Cardiac fibroblast (primary cell): ENCODE measurements at regions not wholly inside any gene's neighbourhood (a gene's known extent, or its start where the extent isn't known, plus 50 kb on each side); places are given as distances from the start of the nearest gene placed in this dataset.
A peak's percentile ranks its signal among the peaks of the same experiment; 100 is the strongest.

Experiments
- DNase-seq, 2 donors: peaks; one replicate each; pipeline versions ENCODE4 v3.0.0 to v3.0.0-alpha.2; 2010; ENCODE audit warnings: low read depth in 2 of 2
- H3K4me3 ChIP-seq, 2 donors: replicated peaks in 1 of 2; 1 replicate in 1 of 2; 2 replicates in 1 of 2; pipeline ENCODE4 v1.5.1; 2011; ENCODE audit warnings: low read depth in 2 of 2, low read length in 2 of 2, mild to moderate bottlenecking in 2 of 2, moderate library complexity in 1 of 2
- TF ChIP-seq, protein P1 (sequence below): IDR thresholded peaks from one replicate; pipeline ENCODE4 v1.5.1; 2011; ENCODE audit warnings: low read depth, mild to moderate bottlenecking, low read length, inconsistent platforms

DNA sequence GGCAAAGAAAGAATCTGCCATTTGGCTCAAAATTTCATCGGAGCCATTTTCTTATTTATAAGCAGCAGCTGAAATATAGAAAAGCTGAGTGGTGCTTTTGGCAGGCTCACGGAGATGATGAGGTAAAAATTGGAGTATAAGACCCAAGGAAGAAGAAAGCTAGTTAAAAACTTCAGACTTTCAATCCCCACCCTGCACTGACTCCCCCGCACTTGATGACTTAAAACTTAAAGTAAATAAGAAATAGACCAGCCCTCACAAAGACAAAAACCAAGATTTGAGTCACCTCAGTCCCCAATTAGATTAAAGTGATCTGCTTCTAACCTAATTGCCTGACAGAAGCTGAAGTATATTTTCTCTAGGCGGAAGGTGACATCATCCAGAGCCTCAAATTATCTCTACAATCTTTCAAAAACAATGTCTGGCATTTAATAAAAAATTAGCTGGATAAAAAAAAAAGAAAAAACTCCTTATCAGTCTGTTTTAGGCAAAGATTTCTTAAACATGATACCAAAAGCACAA lies 124.0 kb upstream of the PJA2 start:
- no peak overlapping the region for H3K4me3 ChIP-seq
- TF ChIP-seq, protein P1, sequence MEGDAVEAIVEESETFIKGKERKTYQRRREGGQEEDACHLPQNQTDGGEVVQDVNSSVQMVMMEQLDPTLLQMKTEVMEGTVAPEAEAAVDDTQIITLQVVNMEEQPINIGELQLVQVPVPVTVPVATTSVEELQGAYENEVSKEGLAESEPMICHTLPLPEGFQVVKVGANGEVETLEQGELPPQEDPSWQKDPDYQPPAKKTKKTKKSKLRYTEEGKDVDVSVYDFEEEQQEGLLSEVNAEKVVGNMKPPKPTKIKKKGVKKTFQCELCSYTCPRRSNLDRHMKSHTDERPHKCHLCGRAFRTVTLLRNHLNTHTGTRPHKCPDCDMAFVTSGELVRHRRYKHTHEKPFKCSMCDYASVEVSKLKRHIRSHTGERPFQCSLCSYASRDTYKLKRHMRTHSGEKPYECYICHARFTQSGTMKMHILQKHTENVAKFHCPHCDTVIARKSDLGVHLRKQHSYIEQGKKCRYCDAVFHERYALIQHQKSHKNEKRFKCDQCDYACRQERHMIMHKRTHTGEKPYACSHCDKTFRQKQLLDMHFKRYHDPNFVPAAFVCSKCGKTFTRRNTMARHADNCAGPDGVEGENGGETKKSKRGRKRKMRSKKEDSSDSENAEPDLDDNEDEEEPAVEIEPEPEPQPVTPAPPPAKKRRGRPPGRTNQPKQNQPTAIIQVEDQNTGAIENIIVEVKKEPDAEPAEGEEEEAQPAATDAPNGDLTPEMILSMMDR, result no peak
- peak; percentile 1 to 28 for DNase-seq

DNA sequence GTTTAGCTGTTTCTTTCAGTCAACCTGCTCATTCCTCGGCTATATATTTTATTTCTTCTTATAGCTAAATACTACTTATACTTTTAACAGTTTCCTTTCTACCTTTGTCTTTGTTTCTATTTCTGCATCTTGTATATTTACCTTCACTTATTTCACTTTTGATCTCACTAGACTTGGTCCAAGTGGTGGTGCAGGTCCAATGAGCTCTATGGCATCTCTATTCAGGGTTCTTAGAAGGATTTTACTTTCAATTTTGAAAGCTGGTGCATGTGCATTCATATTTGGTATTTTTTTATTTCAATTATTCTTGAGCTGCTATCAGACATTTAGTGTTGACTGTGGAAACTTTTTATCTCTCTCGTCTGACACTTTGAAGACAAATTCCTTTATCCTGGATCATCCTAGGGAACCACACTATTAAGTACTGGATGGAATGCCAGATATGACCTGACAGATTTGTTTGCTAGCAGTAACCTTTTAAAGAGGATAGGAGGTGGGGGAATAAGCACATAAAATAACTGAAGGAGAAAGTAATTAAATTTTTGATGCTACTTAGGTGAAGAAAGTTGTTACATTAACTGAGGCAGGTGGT lies 123.1 kb upstream of the PJA2 start:
- TF ChIP-seq, protein P1, result no peak
- H3K4me3 ChIP-seq, result no peak overlapping the region
- no peak for DNase-seq

DNA sequence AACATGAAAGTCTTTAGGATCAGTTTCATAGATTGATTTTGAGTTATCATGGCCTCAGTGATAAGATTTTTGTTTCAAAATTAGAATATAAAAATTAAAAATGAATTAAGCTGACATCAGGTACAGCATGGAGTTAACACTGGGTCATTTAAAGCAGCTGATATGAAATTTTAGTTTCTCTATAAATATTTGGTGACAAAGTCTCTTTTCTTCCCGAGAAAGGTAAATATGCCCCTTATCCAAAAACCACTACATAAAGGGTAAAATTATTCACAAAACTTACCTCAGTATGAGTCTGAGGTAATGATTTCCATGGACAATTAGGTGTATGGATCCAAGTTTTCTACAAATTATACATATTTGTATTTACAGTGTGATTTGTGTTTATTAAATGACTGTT lies 121.5 kb upstream of the PJA2 start:
- TF ChIP-seq, protein P1, result no peak
- no peak overlapping the region for H3K4me3 ChIP-seq

DNA sequence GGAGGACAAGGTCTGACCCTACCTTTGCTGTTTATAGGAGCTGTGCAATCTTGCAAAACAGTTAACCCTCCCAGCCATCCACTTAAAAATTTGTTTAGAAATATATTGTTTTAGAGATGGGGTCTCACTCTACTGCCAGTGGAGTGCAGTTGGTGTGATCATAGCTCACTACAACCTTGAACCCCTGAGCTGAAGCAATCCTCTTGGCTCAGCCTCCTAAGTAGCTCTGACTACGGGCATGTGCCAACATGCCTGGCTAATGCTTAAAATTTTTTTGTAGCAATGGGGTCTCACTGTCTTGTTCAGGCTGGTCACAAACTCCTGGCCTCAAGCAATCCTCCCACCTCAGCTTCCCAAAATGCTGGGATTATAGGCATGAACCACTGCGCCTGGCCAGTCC lies 120.2 kb upstream of the PJA2 start:
- no peak overlapping the region for H3K4me3 ChIP-seq
- TF ChIP-seq, protein P1, result no peak
- no peak for DNase-seq

More for the DNA sequence above, 121.5 kb upstream of the PJA2 start:
- no peak for DNase-seq

DNA sequence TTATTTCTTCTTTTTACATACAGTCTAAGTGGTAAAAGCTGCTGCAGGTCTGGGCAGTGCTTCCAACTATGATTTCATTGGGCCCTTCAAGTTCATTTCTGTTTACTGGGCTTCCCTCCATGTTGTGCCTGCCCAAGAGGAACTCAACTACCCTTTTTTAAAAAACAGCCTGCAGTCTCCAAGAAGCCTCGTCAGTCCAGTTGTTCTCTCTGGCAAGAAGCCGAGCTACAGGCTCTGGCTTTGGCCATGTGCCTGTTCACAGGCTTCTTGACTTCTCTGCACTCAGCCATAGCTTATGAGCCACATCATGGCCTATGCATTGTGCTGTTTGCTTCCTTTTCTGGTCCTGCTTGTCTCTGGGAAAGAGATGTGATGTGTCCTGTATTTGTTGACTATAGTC lies 119.7 kb upstream of the PJA2 start:
- no peak overlapping the region for H3K4me3 ChIP-seq
- TF ChIP-seq, protein P1, result no peak
- DNase-seq, result peak; percentile 61 to 64

DNA sequence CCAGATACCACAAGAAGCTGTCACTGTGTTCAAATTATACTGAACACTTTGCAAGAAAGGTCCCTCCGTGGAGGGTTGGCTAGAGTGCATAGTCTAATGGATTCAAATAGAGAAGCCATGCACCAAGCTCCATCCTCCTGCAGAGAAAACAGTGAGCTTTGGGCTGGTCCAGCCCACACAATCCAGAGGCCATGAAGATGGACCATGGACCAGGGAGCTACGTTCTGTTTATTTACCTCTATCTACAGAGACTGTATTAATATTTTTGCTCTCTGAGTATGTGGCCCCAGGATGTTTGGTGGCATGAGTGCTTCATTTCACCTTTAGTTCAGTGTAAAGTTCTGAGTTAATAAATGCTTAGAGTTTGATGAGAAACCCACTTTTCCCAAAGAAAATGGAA lies 114.8 kb upstream of the PJA2 start:
- H3K4me3 ChIP-seq, result no peak overlapping the region
- TF ChIP-seq, protein P1, result no peak
- no peak for DNase-seq

DNA sequence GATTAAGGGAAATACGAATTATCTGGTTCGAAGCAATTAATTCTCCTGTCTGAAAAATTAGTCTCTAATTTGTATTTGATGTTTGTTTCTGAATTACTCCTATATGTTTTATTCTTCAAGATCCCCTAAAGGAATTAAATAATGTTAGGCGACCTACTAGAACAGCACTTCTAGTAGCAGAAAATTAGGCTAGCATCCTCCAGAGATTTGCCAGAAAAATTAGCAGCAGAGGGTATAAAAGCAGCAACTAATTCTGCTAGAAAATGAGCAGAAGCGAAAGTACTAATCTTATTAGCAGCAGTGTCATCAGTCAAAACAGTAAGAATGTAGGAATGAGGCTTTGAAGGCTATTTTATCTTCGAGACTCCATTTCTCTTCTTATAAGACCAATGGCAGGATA lies 114.3 kb upstream of the PJA2 start:
- DNase-seq, result no peak
- H3K4me3 ChIP-seq, result no peak overlapping the region
- TF ChIP-seq, protein P1, result no peak
